GM21619 (cell line): ENCODE measurements at regions not wholly inside any gene's neighbourhood (a gene's known extent, or its start where the extent isn't known, plus 50 kb on each side); places are given as distances from the start of the nearest gene placed in this dataset.

ENCODE experiments used
- ATAC-seq: cut with Tn5 transposase; IDR thresholded peaks from one replicate; pipeline ENCODE4 v1.9.1; 2021; ENCODE audit not compliant: unreplicated experiment

- ATAC-seq: no peak
Observed at GRCh38 chr2:129721236-129721635, 258.2 kb upstream of the RAB6C start.

DNA sequence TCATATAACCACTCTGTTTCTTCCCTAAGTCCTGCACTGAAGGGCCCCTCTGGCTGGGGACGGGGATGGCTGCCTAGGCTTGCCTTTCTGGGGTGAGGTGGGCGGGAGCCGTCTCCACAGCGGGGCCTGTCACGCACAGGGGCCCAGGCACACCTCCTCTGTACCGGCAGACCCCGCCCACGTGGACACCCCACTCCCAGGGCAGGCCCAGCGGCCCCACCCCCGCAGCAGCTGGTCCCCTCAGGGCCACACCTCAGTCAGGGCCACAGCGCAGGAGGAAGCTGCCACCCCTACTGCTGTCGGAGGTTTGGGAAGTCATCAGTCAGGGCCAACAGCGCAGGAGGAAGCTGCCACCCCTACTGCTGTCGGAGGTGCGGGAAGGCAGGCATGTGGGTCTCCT lies 257.6 kb upstream of the RAB6C start:
- ATAC-seq: no peak

- no peak for ATAC-seq
Observed at GRCh38 chr2:129722306-129723019, 257.0 kb upstream of the RAB6C start.

GRCh38 chr2:129723277-129724020 lies 256.0 kb upstream of the RAB6C start:
- ATAC-seq: no peak

GRCh38 chr2:129724021-129724757 lies 255.3 kb upstream of the RAB6C start:
- no peak for ATAC-seq

DNA sequence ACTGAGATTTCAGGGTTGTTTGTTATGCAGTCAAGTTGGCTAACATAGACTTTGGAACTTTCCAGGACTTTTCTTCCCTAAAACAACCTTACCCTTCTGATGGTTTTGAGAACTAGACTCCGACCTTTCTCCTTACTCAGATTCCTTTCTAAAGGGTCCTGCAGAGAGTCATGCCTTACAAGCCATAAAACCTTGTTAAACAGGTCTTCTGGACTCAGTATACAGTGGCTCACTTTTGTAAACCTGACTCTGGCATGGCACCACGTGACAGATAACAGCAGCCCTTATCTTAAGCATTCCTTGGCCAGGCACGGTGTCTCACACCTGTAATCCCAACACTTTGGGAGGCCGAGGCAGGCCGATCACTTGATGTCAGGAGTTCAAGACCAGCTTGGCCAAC lies 253.2 kb upstream of the RAB6C start:
- ATAC-seq: no peak

DNA sequence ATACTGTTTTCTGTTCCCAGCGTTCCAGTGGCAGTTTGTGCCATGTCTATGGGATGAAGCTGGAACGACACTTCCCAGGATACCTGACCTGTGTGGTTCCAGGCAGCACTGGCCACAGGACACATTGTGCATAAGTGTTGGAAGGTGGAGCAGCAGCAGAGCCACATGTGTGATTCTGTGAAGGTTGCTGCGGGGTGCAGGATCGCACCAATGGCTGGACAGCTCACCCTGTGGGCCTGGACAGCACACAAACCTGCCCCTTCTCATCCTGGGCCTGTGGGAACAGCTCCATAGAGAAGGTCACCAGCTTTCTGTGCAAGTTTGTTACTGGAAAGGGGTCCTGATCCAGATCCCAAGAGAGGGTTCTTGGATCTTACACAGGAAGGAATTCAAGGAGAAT lies 252.2 kb upstream of the RAB6C start:
- ATAC-seq: no peak

DNA sequence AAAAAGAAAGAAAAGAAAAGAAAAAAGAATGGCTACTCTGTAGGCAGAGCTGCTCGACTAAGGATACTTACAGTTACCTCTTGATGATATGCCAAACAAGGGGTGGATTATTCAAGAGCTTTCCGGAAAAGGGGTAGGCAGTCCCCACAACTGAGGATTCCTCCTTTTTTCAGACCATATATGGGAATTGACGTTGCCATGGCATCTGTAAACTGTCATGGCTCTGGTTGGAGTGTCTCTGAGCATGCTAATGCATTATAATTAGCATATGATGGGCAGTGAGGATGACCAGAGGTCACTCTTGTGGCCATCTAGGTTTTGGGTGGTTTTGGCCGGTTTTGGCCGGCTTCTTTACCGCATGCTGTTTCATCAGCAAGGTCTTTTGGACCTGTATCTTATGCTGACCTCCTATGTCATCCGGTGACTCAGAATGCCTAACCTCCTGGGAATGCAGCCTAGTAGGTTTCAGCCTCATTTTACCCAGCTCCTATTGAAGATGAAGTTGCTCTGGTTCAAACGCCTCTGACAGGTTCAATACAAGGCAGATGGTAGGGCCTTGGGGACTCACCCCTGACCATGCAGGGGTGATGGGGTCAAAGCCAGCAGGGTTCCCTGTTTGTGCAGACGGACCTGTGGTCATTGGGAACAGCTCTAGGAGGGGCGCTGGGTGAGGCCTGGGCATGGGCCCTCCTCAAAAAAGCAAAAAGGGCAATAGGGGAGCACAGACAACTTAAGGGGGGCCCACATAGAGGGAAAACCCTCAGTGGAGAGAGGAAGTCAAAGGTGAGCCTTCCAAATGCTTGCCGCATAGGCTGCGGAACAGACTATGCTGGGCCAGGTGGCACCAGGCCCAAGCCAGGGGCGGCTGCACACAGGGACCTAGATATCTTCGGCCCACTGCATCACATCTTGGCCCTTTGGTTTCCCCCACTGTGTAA lies 251.2 kb upstream of the RAB6C start:
- no peak for ATAC-seq

- ATAC-seq: no peak
Observed at GRCh38 chr2:129729011-129729410, 250.5 kb upstream of the RAB6C start.

- ATAC-seq: no peak
Observed at GRCh38 chr2:129729646-129730045, 249.8 kb upstream of the RAB6C start.

DNA sequence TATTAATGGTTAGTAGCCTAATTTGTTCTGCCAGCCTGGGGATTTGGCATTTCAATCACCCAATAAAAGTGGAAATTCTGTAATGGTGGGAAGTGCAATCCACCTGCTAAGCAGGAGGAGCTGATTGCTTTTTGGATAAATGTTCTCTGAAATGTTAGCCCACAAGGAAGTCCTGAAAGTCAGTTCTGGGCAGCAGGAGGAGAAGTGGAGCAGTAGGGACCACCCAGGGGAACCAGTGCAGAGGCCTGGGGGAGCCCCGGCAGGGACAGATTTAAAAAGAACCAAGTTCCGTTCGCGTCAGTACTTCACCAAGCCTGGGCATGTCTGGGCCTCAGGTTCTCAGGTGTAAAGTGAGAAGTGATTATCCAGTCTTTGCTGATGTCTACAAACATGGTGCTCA lies 248.5 kb upstream of the RAB6C start:
- no peak for ATAC-seq

DNA sequence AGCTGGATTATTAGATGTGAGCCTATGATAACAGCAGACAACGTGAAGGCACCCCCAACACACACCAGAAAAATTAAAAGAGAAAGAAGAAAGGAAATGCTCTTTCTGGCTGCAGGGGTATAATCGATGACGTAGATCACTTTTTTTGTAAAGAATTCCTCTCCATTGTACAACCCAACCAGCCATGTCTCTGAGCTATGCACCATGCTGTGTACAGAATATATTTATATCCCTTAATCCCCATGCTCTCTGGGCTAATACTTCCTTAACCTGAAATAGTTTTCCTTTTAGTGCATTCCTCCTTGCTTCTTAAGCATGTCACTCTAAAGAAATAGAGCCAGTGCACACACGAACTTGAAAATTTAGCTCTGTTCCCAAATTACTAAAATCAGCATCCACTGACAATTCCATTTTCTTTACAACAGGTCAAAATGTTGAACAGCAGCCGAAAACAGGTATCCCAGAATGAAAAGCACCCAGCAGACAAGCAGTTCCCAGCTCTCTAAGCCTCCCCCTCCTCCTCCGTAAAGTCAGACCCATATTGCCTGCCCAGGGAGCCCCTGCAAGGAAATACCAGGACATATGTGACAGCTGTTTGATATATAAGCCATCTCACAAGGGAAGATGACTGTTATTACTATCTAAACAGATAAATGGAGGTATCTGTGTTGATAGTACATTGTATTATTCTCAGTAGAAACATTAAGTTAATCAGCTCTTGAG lies 247.4 kb upstream of the RAB6C start:
- ATAC-seq: no peak

DNA sequence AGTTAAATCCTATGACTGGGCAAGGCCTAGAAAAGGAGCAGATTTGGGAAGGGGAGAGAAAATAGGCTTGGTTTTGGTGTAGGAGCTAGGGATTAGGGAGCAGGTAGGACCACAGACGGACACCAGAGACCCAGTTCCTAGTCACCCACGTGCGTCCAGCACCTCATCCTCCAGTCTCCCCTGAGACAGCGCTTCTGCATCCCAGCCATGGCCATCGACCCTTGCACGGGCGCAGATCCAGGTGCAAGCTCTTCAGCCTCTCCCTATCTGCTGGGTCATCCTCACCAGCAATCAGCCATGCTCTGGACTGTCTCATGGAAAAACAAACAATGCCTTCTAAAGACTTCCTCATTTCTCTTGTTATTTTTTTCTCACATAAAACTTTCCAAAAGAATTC lies 246.8 kb upstream of the RAB6C start:
- no peak for ATAC-seq

GRCh38 chr2:129733041-129733440 lies 246.4 kb upstream of the RAB6C start:
- ATAC-seq: no peak

DNA sequence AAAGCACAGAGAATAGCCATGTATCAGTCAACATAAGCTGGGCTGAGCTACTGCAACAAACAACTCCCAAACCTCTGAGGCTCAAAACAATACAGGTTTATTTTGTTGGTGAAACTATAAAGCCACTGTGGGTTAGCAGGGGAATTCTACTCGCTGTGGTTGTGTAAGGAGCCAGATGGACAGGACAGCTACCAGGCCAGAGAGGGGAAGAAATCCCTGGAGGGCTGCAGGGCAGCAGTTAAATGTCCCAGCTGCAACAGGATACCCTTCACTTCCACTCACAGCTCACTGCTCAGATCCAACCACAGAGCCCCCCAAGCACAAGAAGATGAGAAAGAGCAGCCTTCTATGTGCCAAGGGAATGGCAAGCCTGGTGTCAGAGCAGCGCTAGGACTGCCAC lies 245.9 kb upstream of the RAB6C start:
- no peak for ATAC-seq

GRCh38 chr2:129734343-129735034 lies 245.0 kb upstream of the RAB6C start:
- ATAC-seq: no peak

- no peak for ATAC-seq
Observed at GRCh38 chr2:129735576-129735975, 243.9 kb upstream of the RAB6C start.

DNA sequence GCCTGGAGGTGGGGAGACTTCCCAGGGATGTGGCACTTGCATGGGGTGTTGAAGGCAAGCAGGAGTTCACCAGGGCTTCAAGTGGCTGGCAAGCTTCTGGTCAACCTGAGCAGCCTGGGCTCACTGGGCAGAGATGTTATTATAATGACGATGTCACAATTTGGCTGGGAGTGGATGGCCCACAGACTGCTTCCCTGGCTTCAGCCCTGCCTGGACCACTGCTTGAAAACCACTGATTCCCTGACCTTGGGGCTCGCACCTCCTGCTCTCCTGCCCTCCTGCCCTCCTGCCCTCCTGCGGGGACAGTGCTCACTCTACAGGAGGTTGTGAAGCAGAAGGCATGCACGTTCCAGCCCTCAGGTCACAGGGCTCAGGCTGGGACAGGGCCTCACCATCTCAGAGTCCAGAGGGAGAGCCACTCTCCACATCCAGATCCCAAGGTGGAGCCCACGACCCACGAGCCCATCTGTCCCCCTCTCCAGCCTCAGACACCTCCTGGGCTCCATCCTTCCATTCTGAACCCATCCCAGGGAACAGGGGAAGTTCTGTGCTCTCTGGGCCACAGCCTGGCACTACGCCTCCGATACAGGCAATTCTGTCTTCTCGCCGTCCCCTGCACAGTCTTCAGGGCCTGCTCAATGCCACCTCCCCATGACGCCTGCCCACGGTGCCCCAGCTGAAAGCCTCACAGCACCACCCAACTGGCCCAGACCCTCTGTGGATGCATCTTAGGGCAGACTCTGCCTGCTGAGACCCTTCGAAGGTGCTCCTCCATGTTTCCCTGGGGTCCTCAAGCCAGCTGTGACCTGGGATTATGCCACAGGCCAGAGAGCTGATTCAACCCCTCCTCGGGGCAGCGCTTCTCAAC lies 241.6 kb upstream of the RAB6C start:
- ATAC-seq: no peak

GRCh38 chr2:129738799-129739198 lies 240.7 kb upstream of the RAB6C start:
- no peak for ATAC-seq
